Uterus (tissue), 2 donors: ENCODE measurements at regions not wholly inside any gene's neighbourhood (a gene's known extent, or its start where the extent isn't known, plus 50 kb on each side); places are given as distances from the start of the nearest gene placed in this dataset.

Experiments
- POLR2A ChIP-seq, 2 donors: fragments of 450-650 bp; IDR thresholded peaks; one replicate each; pipeline ENCODE4 v1.6.1; 2016; ENCODE audit warnings: antibody characterized with exemption in 2 of 2, mild to moderate bottlenecking in 1 of 2, moderate library complexity in 1 of 2
- TF ChIP-seq, protein P1 (sequence below), 4 experiments: fragments of 200-600 bp in 2 of 4; fragments of 450-650 bp in 2 of 4; sonication (generic) in 2 of 4; IDR thresholded peaks; one replicate each; pipeline ENCODE4 v1.5.1; 2016 to 2019; ENCODE audit warnings: antibody characterized with exemption in 4 of 4, mild to moderate bottlenecking in 2 of 4, moderate library complexity in 1 of 4

DNA sequence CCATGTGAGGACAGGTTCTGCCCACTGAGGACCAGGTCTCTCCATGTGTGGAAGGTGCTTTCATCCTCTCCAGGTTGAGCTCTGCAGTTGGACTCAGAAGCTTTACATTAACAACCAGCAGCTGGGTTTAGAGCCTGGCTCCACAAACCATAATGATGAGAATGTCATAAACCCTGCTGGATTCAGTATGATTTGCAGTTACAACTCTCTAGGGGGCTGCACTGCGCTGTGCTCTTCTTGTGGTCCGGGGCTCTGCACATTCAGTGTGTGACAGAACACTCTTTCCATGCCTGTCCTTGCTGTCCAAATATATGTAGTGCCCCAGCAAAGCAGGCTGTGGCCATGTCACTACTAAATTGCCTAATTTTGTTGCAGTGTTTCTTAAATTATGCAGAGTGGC is 334.3 kb downstream of the ICE1 start:
- TF ChIP-seq, protein P1, sequence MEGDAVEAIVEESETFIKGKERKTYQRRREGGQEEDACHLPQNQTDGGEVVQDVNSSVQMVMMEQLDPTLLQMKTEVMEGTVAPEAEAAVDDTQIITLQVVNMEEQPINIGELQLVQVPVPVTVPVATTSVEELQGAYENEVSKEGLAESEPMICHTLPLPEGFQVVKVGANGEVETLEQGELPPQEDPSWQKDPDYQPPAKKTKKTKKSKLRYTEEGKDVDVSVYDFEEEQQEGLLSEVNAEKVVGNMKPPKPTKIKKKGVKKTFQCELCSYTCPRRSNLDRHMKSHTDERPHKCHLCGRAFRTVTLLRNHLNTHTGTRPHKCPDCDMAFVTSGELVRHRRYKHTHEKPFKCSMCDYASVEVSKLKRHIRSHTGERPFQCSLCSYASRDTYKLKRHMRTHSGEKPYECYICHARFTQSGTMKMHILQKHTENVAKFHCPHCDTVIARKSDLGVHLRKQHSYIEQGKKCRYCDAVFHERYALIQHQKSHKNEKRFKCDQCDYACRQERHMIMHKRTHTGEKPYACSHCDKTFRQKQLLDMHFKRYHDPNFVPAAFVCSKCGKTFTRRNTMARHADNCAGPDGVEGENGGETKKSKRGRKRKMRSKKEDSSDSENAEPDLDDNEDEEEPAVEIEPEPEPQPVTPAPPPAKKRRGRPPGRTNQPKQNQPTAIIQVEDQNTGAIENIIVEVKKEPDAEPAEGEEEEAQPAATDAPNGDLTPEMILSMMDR (IDR thresholded peaks at IDR 0.05): no peak
- no peak for TF ChIP-seq POLR2A (IDR thresholded peaks at IDR 0.05)
